ENCODE measurements at regions not wholly inside any gene's neighbourhood (a gene's known extent, or its start where the extent isn't known, plus 50 kb on each side); places are given as distances from the start of the nearest gene placed in this dataset.
A peak's percentile ranks its signal among the peaks of the same experiment; 100 is the strongest.

DNA sequence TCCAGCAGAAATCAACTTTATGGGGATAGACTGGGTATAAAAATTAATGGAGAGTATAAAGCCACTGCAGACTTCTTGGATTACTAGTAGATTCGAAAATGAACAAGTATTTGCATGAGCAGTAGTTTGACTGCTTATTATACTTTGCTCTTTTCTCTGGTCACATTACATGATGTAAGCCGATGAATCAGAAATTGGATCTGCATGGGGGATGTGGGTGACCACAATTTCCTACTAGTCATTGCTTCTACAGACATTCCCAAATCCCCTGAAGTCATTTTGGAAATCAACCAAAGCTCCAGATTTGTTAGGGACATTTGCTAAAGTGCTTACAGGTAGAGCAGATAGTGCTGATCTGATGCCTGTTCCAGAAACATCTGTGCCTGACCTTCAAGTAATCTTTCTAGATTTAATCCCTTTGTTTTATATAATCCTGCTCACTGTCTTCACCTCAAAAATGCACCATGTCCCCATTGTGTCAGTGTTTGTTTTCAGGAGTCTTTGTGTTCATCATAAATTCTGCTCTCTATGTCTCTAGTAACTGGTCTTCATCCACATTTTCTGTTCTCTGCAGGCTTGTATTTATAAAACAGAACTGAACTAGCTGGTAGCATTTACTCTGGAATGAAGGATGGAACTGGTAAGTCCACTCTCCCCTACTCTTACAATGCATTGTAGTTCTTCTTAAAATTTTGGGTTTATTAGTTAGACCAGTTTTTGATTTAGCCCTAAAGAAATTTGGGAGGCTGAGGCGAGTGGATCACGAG lies 201.5 kb upstream of the CSNK1A1L start:
- 67 to 87% methylated on average over 4 of the region's 4 CpGs for WGBS, 2 donors
- Histone ChIP-seq H3K4me3 (no peak overlapping the region), H3K36me3 (no peaks in the 10 kb centered on the region), H3K4me1 (no peaks in the 10 kb centered on the region), H3K27ac (no peak overlapping the region), H3K9me3 (no peaks in the 10 kb centered on the region), H3K27me3 (no peaks in the 10 kb centered on the region)
- TF ChIP-seq POLR2A (IDR thresholded peaks at IDR 0.05) (no peak), EP300 (IDR thresholded peaks at IDR 0.05) (no peak), POLR2AphosphoS5 (IDR thresholded peaks at IDR 0.05) (no peak)
- TF ChIP-seq, protein P1, sequence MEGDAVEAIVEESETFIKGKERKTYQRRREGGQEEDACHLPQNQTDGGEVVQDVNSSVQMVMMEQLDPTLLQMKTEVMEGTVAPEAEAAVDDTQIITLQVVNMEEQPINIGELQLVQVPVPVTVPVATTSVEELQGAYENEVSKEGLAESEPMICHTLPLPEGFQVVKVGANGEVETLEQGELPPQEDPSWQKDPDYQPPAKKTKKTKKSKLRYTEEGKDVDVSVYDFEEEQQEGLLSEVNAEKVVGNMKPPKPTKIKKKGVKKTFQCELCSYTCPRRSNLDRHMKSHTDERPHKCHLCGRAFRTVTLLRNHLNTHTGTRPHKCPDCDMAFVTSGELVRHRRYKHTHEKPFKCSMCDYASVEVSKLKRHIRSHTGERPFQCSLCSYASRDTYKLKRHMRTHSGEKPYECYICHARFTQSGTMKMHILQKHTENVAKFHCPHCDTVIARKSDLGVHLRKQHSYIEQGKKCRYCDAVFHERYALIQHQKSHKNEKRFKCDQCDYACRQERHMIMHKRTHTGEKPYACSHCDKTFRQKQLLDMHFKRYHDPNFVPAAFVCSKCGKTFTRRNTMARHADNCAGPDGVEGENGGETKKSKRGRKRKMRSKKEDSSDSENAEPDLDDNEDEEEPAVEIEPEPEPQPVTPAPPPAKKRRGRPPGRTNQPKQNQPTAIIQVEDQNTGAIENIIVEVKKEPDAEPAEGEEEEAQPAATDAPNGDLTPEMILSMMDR (IDR thresholded peaks at IDR 0.05): no peak
- intact Hi-C loops (cut with DNase I): no loop called here
- DNase-seq: no peak

DNA sequence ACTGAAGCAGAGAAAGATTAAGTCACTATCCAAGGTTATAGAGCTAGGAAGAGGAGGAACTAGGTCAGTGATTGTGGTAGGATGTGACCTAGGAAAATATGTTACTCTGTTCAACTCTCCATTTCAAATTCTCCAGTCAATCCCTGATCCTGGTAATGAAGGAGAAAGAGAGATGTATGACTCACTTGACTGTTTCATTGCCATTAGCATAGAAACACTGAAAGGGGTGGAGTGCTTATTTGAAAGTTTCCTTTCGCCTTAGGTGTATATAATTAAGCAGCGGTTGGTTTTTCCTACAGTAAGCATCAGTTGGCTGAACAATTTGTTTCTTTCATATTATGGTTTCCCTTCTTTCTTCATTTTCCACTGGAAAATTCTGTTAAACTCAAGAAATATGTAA lies 198.1 kb upstream of the CSNK1A1L start:
- TF ChIP-seq POLR2AphosphoS5 (IDR thresholded peaks at IDR 0.05): no peak
- TF ChIP-seq, protein P1 (IDR thresholded peaks at IDR 0.05): no peak
- TF ChIP-seq POLR2A (IDR thresholded peaks at IDR 0.05): no peak
- no peak for TF ChIP-seq EP300 (IDR thresholded peaks at IDR 0.05)
- no peaks in the 10 kb centered on the region for H3K27me3 ChIP-seq
- no peak for DNase-seq
- WGBS, 2 donors: 89 to 91% methylated on average over 2 of the region's 2 CpGs
- intact Hi-C loops (cut with DNase I): no loop called here
- H3K9me3 ChIP-seq: no peaks in the 10 kb centered on the region
- H3K4me3 ChIP-seq: no peak overlapping the region
- H3K4me1 ChIP-seq: no peaks in the 10 kb centered on the region
- no peak overlapping the region for H3K27ac ChIP-seq
- H3K36me3 ChIP-seq: no peaks in the 10 kb centered on the region

DNA sequence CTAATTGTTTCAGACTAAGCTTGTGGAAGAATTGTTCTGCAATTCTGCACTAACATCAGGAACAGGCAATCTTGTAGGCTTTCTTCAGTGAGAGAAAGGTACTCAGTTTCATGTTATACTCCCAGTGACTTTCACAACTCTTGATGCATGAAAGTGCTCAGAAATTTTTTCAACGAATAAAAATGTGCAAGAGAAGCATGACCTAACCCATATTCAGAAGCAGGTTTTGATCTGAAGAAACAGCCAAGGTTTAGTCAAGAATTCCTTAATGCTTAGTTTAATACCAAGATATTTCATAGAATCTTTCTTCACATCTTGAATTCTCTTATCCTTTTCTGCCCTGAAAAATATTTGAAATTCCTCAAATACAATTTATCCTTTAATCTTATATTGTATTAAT lies 197.2 kb upstream of the CSNK1A1L start:
- intact Hi-C loops (cut with DNase I): no loop called here
- Histone ChIP-seq H3K27ac (no peak overlapping the region), H3K9me3 (no peaks in the 10 kb centered on the region), H3K4me1 (no peaks in the 10 kb centered on the region), H3K36me3 (no peaks in the 10 kb centered on the region), H3K27me3 (no peaks in the 10 kb centered on the region), H3K4me3 (no peak overlapping the region)
- TF ChIP-seq EP300 (IDR thresholded peaks at IDR 0.05) (no peak), POLR2A (IDR thresholded peaks at IDR 0.05) (no peak), POLR2AphosphoS5 (IDR thresholded peaks at IDR 0.05) (no peak)
- TF ChIP-seq, protein P1 (IDR thresholded peaks at IDR 0.05): no peak
- no peak for DNase-seq
- 71 to 77% methylated on average over 1 of the region's 1 CpG for WGBS, 2 donors

GRCh38 chr13:37295573-37295972 lies 190.1 kb upstream of the CSNK1A1L start:
- WGBS, 2 donors: 84 to 85% methylated on average over 3 of the region's 3 CpGs
- H3K4me3 ChIP-seq: no peak overlapping the region
- intact Hi-C loops (cut with DNase I): no loop called here
- H3K9me3 ChIP-seq: no peaks in the 10 kb centered on the region
- TF ChIP-seq, protein P1 (IDR thresholded peaks at IDR 0.05): no peak
- TF ChIP-seq POLR2A (IDR thresholded peaks at IDR 0.05) (no peak), EP300 (IDR thresholded peaks at IDR 0.05) (no peak), POLR2AphosphoS5 (IDR thresholded peaks at IDR 0.05) (no peak)
- no peaks in the 10 kb centered on the region for H3K27me3 ChIP-seq
- no peaks in the 10 kb centered on the region for H3K4me1 ChIP-seq
- H3K36me3 ChIP-seq: no peaks in the 10 kb centered on the region
- DNase-seq: no peak
- peak overlapping the region in 1 of 4 donors; percentile 31 for H3K27ac ChIP-seq

- intact Hi-C loops (cut with DNase I): no loop called here
- Histone ChIP-seq H3K4me3 (no peak overlapping the region), H3K9me3 (no peaks in the 10 kb centered on the region), H3K27ac (peak overlapping the region in 1 of 4 donors; percentile 31), H3K36me3 (no peaks in the 10 kb centered on the region), H3K27me3 (no peaks in the 10 kb centered on the region), H3K4me1 (no peaks in the 10 kb centered on the region)
- no peak for TF ChIP-seq POLR2A (IDR thresholded peaks at IDR 0.05)
- TF ChIP-seq, protein P1 (IDR thresholded peaks at IDR 0.05): no peak
- TF ChIP-seq POLR2AphosphoS5 (IDR thresholded peaks at IDR 0.05): no peak
- TF ChIP-seq EP300 (IDR thresholded peaks at IDR 0.05): no peak
- DNase-seq: no peak
- 86 to 88% methylated on average over 9 of the region's 9 CpGs for WGBS, 2 donors
Observed at GRCh38 chr13:37295071-37295470, 189.6 kb upstream of the CSNK1A1L start.

All from sigmoid colon (tissue), 6 donors.